GM21526 (cell line): ENCODE measurements at regions not wholly inside any gene's neighbourhood (a gene's known extent, or its start where the extent isn't known, plus 50 kb on each side); places are given as distances from the start of the nearest gene placed in this dataset.

Experiments used
- ATAC-seq: cut with Tn5 transposase; IDR thresholded peaks from one replicate; pipeline ENCODE4 v1.9.1; 2021; ENCODE audit warnings: moderate library complexity; ENCODE audit not compliant: unreplicated experiment, low FRiP score

DNA sequence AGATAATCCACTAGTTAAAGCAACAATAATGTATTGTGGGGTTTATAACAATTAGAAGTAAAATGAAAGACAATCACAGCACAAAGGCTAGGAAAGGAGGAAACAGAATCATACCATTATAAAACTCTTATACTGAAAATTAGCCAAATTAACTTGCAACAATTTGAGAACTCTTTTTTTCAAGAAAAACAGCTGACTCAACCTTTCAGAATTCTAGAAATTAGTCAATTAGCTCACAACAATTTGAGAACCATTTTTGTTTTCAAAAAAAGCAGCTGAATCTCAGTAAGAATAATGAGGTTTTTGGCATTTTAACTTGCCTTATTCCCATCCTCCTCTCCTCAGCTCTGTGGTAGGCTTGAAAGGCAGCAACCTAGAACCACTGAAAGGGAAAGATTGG, 269.9 kb downstream of the NPR3 start:
- no peak for ATAC-seq

DNA sequence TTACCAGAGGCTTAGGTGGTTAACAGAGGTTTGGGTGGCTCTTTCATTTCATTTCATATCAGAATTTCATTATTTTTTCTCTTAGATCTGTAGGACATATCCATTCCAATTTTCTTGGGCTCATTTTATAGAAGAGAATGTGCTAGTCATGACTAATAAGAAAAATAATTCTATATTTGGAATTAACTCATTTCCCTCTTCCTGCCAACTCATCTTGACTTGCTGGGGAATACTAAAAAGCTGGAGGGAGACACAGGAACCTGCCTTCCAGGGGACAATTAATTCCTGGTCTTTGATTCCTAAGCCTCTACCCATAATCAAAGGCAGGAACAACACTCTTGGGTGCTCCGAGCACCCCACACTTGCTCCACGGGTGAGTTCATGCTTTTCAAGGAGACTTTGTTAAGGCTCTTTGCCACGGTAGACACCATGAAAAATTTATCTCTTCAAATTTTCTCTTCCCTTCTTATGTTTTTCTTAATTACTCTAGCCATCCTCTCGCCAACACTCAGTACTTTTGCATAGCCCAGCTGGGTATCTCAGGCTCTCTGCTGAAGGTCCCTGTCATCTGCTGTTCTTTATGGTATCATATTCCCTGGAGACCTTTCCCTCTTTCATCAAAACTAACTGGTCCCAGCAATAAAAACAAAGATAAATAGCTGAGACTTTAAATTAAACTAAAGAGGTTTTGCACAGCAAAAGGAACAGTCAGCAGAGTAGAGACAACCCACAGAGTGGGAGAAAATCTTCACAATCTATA, 273.9 kb downstream of the NPR3 start:
- ATAC-seq: no peak

DNA sequence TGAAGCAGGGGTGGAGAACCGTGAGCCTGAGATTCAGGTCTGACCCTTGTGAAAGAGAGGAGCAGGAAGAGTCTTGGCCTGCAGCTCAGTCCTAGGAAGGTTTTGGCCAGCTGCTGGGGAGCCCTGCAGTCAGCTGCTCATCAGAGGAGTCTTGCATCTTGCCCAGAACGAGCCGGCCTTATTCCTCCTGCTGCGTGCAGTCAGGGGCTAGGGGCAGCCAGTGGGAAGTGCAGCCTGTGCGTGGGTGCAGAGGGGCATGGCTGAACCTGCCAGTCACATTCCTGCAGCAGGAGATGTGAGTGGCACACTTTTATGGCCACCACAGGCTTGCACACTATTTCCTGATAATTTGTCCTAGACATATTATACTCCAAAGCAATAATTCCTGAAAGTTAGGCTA, 278.7 kb downstream of the NPR3 start:
- no peak for ATAC-seq

DNA sequence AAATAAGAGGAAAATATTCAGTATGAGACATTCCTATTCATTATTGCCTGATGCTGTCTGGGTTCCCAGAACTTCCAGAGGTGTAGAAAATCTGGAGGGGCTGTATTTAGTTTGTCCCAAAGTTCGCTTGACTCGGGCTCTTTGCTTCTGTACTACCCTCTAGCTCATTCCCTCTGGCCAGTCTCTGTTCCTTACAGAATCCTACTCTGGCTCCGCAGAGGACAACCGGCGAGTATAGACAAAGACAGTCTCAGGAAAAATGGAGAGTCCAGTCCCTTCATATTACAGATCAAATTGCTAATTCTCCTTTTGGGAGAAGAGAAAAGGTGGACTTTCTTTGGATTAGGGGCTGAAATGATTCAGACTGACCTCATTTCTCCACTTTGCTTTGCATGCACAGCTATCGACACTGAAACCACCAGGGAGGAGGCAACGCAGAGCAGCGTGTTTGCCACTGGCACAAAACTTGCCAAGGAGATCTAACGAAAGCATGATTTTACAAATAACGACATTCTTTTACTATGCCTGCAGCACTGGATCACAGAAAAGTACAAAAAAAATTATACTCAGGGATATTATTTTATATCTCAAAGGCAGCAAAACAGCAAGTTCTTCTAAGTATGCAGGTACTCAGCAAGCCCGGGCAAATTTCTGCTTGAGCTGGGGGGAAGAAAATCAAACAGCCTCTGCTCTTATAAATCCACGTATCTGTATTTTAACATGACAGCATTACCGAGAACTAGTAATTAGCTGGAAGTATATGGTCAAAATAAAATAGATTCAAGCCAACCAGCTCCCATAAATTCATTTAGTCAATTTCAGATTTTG, 279.7 kb downstream of the NPR3 start:
- no peak for ATAC-seq

DNA sequence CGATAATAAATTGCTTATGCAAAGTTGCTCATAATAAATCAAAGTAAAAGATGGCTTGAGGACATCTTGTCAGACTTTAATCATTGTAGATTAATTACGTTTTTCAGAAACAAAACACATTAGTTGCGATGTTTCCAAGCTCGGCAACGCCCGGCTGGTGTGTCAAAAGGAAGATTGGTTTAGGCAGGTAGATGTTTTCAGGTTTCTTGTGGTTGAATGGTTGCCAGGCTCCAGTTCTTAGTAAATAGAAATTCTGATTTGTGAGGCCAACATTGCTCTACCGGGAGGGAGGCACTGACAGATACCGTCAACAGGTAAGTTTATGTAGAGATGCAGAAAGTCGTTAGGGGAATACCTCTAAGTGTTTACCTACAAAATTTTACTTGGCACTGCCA, 280.3 kb downstream of the NPR3 start:
- ATAC-seq: no peak

DNA sequence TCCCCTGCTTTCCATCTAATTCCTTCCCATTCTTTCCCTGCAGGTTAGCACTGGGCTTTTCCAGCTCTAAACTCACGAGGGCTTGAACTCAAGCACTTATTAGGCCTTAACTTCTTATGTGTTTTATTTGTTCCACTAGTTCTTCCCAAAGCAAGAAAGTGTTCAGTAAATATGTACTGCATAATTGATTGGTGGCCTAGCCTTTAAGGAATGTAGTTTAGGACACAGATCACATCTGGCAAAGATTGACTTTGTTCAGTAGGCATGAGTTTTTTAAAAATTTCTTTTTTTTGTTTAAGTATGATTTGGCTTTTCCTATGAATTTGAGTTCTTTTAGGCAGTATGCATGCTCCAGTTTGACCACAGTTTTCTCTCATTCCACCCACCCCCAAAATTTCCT, 285.2 kb downstream of the NPR3 start:
- no peak for ATAC-seq

DNA sequence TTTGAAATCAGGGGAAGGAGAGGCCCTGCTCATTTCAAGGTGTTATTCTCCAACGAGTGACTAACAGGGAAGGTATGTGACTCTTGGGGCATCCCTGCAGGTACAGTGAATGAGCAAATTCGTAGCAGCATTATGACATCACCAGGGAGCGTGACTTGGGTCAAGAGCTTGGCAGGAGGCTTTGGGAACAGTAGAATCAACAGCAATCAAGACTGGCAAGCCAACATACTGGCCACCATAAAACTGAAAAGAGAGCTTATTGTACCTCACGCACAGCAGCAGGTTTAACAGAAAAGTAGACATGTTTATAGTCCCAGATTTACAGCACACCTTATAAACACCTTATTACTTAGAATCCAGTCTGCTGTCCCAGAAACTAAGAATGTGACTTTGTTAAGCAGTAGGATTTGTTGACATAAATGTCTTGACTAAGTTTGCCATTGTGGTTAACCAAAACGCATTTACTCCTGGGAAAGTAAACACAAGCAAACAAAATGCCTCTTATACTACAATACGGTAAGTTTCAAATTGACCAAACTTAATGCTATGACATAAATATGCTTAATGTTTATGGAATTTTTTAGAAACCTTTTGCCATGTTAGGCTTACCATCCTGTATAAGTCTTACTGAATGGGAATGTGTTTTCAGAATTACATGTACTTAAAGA, 297.8 kb downstream of the NPR3 start:
- ATAC-seq: no peak

DNA sequence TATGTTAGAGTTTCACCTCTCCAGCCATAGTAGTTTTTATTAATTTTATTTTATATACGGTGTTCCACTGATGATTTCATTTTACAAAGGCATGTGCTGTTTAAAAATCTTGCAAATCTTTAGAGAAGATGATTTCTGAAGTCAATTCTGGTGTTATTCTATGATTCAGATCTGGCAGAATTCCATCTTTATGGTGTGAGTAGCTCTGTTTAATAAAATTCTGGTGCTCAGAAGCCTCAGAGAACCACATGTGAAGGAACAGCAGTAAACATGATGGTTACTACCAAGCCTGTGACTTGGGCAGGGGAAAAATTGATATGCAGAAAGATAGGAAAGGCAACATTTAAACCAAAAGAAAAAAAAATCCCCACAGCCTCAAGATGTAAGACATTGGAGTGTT, 299.7 kb downstream of the NPR3 start:
- no peak for ATAC-seq

DNA sequence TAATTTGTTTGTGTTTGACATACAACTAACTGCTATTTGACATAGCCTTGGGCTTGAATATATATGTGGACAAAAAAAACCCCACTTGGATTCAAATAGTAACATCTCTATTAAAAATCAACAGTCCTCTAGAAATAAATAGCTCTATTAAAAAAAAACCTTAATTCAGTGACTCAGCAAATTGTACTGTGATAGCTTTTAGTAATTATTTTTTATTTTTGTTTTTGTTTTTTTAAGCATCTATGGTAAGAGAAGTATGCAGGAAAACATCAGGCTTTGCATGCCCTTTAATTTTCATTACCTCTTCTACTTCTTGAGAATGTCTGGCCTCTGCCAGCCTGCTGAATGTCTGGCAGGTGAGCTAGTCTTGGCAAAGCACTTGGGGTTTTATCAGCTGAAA, 300.7 kb downstream of the NPR3 start:
- ATAC-seq: no peak

DNA sequence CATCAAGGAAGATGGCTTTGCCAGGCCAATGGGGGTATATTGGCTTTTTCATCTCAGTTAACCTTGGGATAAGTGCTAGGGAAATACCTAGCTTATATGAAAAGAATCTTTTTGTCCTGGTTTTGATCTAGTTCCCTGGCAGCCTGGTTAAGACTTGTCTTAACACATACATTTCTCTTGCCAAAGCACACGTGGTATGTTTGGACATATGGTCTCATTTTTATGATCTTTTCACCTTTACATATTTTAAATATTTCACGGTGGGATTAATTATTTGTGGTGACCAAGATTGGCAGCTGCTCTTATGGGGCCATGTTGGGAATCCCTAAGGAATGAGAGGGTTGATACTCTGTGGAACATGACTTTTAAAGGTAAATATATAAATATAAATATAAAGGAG, 312.5 kb downstream of the NPR3 start:
- no peak for ATAC-seq

DNA sequence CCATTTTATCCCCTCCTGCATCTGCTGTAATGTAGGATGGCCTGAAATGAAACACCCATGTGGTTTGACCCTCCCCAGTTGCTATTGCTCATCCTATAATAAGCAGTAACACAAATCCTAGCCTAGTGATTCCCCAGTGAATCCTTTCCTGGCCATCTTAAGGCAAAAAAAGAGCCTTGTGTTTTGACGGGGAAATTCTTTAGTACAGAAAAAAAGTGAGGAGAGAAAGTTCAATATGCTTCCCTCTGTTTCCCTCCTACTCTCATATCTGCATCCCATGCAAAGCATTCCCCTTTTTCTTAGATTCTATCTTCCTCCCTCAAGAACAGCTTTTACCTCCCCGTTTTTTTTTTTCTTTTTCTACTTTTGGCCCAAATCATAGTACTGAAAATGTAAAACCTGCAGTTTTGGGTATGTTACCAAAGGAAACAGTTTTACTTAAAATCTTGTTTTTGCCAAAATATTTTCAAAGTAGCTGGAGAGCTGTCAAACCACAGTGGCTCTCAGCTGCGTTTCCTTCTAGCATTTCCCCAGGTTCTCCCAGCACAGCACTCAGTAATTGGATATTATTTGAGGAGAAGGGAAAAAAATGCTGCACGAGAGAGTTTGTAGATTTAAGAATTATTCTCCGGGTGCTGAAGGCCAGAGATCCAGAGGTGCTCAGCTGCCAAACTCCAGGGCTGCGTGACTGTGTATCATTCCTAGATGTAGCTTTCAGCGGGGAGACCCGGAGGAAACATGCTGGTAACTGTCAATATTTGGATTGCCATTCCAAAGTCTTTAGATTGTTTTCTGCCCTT, 321.4 kb downstream of the NPR3 start:
- ATAC-seq: no peak

DNA sequence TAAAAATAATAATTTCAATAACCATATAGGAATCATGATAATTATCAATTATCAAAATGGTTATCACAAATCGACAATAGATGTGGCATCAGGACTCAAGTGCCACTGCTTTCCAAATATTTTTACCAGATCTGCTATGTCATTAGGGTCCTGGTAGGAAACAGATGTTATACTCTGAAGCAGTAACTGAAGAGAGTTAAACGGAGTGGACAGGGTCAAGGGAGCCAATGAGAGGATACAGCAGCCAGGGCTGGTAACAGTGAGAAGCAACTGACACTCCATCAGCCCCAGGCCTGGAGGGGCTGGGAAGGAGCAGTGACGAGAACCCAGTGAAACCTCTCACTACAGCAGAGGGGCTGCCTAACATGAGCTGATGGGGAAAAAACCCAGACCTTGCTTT, 322.4 kb downstream of the NPR3 start:
- ATAC-seq: no peak

DNA sequence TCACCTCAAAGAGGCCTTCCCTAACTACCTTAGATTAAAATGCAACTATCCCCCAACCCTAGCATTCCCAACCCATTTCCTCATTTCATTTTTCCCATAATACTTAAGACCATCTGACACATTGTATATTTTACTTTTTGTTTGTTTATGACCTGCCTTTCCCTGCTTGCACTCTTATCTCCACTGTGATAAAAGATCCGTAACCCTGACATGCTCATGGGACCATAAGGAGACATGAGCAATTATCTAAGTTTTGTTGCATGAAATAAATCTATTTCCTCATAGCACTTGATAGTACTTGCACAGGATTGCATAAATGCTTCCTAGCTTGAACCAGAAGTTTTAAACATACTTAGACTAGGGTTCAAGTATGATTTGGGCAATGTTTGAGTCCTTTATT, 323.7 kb downstream of the NPR3 start:
- no peak for ATAC-seq

DNA sequence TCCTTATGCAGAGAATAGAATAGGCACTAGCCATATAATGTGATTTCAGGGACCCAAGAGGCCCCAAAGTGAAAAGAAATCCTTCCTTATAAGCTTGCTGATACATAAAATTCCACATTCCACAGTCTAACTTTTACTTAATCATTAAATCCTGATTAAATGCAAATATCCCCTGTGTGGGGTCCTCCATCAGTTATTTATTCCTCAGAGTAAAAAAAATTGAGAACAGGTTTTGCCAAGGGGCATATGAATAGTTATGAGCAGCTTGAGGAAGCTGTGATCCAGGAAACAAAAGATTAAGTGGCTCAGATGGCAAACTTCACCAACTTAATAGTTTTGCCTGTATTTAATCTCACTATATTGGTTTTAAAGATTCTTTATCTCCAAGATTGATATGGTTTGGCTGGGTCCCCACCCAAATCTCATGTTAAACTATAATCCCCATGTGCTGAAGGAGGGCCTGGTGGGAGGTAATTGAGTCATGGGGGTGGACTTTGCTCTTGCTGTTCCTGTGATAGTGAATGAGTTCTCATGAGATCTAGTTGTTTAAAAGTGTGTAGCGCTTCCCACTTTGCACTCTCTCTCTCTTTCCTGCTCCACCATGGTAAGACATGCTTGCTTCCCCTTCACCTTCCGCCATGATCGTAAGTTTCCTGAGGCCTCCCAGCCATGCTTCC, 324.9 kb downstream of the NPR3 start:
- ATAC-seq: no peak

DNA sequence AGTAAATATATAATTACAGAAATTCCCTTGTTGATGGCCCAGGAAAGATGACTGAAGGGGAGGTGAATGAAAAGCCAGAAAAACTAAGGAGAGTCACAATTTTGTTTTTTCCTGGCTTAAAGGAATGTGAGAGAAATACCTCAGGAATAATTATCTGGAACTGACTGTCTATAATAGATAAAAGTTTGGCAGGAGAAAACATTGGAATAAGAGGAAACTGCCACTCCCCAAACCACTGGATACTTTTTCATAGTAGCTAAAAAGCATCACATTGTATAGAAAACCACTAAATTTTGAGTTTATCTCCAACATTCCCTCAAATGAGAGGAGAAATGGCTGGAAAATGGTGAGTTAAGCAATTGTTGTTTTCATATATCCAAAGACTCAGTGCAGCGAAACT, 326.0 kb downstream of the NPR3 start:
- ATAC-seq: no peak

DNA sequence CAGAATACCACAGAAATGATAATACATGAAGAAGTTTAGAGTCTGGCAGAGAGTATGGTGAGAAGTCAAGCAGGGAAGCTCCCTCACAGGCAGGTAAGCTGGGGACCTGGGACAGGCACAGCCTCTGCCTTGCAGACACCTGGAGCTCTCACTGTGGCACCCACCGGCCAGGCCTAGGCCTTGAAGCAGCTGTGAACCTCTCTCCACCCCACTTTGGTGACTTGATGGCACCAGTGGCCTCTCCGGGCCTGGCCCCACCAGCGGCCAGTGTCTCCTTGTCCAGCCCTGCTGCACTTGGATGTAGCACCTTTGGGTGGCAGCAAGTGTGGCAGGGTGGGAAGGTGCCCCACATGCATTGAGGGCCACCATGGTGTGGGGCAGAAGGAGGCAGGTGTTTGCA, 330.5 kb downstream of the NPR3 start:
- ATAC-seq: no peak

DNA sequence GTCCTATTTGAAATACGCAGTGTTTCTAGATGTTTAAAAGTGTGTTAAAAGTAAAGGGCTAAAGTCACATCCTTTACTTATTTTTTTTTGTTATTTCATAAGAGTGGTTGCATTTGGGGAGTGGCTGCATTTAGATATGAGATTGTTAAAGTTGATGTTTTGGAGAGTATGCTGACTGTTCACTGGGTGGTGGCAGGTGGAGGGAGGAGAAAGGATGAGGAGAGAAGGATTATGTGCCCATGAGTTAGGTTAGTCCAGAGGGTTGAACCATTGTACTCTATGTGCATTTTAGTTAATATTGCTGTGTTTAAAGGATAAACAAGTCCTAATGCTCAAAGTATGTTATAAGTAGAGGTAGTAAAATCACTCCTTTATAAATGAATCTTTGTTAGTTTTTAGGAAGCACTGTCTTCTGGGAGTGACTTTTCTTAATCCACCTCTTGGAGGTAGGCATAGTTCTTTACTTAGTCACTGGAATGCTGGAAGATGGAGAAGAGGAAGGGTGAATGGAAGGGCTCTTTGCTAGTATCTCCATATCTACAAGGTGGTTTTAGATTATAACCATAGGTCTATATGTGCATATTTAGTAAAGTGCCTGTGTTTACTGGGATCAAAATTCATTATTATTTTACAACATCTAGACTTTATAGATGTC, 332.3 kb downstream of the NPR3 start:
- no peak for ATAC-seq

DNA sequence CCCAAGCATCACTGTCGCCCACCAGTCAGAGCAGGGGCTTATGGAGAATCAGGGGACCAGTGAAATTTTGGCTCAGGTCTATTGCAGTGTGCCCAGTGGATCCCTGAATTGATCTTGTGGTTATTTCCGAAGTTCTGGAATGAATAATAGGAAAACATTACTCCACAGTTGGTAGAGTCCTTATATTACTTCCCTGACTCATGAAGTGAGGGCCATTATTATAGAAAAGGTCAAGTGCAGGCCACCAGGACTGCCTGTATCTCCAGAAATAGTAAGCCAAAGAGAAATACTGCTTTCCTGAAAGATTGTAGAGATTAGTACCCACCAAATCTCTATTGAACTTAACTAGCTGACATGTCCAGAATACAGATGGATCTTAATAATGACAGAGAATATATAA, 335.0 kb downstream of the NPR3 start:
- no peak for ATAC-seq

DNA sequence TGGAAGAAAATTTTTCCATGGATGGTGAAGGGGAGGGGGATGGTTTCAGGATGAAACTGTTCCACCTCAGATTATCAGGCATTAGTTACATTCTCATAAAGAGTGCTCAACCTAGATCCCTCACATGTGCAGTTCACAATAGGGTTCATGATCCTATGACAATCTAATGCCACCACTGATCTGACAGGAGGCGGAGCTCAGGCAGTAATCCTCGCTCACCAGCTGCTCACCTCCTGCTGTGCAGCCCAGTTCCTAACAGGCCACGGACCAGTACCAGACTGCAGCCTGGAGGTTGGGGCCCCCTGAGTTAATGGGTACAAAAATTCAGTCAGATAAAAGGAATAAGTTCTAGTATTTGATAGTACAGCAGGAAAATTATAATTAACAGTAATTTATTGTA, 337.2 kb downstream of the NPR3 start:
- ATAC-seq: no peak

DNA sequence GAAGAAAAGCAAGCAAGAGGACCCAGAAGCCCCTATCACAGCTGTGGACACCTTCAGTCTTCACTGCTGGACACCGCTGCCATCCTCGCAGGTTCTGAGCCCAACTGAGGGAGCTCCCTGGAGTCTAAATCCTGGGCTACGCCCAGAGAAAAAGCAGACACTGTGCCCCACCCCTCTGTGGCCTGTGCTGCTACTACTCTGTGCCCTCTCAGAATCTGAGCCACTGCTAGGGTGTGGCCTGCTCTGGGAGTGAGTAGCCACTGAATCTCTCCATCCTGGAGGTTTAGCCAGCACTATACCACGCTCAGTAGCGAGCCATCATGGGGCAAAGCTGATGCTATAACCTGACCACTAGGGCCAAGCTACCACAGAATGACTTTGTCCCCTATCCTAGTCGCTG, 338.2 kb downstream of the NPR3 start:
- ATAC-seq: no peak
